ENCODE measurements at regions not wholly inside any gene's neighbourhood (a gene's known extent, or its start where the extent isn't known, plus 50 kb on each side); places are given as distances from the start of the nearest gene placed in this dataset.
"Not testable (repeated sequence)": the region's sequence is repeated elsewhere in the genome, so short reads cannot be mapped to it uniquely, and the experiment has no call there.

- ATAC-seq; DNase-seq; intact Hi-C loops (cut with DNase I, micrococcal nuclease): not testable (repeated sequence)
Observed at GRCh38 chr2:91587908-91588535, 2896.5 kb downstream of the RPIA start.

DNA sequence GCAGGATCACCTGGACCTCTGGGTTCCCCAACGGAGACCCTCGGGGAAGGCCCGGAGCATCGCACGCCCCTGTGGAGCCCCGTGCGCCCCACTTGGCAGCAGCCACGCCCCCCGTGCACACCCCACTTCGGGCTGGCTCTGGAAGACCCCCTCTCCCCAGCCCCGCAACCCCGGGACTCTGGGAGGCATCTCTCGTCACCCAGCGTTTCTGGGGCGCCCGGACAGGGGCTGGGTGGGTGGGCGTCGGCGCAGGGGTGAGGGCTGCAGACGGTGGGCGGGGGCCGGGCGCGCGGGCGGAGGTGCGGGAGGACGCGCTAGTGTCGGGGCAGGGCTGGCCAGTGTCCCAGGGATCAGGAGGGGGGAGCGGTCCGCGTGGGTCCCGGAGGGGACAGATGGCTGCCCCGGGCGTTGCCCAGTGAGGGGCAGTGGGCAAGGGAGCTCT lies 2897.3 kb downstream of the RPIA start:
- DNase-seq; intact Hi-C loops (cut with DNase I, micrococcal nuclease); ATAC-seq: not testable (repeated sequence)

- ATAC-seq; intact Hi-C loops (cut with DNase I, micrococcal nuclease); DNase-seq: not testable (repeated sequence)
Observed at GRCh38 chr2:91589454-91590328, 2898.2 kb downstream of the RPIA start.

- ATAC-seq; intact Hi-C loops (cut with DNase I, micrococcal nuclease); DNase-seq: not testable (repeated sequence)
Observed at GRCh38 chr2:91590381-91590780, 2898.9 kb downstream of the RPIA start.

GRCh38 chr2:91591066-91591465 lies 2899.6 kb downstream of the RPIA start:
- intact Hi-C loops (cut with DNase I, micrococcal nuclease); DNase-seq; ATAC-seq: not testable (repeated sequence)

DNA sequence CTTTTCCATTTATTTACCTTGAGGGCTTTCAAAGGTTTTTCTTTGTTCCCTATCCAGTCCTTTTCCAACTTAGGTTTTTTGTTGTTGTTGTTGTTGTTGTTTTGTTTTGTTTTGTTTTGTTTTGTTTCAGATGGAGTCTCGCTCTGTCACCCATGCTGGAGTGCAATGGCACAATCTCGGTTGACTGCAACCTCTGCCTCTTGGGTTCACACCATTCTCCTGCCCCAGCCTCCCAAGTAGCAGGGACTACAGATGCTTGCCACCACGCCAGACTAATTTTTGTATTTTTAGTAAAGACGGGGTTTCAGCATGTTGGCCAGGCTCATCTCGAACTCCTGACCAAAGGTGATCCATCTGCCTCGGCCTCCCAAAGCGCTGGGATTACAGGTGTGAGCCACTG lies 2906.0 kb downstream of the RPIA start:
- intact Hi-C loops (cut with DNase I, micrococcal nuclease), result not testable (repeated sequence)

DNA sequence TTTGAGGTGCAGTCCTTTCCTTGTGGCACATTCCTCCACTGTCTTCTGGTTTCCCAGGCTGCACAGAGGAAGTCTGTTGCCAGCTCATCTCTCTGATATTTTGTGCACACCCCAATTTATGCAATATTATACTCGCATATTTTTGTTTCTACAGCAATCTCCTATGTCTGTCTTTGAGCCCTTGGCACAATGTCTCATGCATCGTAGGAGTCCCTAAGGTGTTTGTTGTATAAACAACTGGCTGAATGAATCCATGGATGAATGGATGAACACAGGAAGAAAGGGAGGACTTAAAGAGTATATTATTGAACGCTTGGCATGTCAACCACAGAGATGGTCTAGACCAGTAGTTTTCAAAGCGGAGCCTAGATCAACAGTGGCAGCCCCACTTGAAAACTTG lies 2907.0 kb downstream of the RPIA start:
- DNase-seq; intact Hi-C loops (cut with DNase I, micrococcal nuclease); ATAC-seq: not testable (repeated sequence)

More for the DNA sequence above, 2906.0 kb downstream of the RPIA start:
- not testable (repeated sequence) for ATAC-seq, DNase-seq

DNA sequence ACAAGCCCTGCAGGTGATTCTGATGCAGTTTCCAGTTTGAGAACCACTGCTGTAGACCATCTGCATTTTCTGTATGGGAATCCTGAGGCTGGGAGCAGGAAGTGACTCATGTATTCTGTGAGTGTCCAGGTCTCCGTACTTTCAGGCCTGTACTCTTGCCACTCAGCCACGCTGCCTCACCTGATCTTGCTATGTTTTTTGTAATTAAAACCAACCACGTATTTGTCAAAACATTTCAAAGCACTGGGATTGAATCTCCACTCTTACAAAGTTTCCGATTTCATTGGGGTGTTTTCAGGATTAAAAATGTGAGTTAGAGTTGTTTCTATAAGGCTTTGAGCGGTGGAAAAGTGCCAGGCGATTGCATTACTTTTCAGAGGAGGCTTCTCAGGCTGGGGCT lies 2907.5 kb downstream of the RPIA start:
- intact Hi-C loops (cut with DNase I, micrococcal nuclease); DNase-seq; ATAC-seq: not testable (repeated sequence)

- intact Hi-C loops (cut with DNase I, micrococcal nuclease); DNase-seq; ATAC-seq: not testable (repeated sequence)
Observed at GRCh38 chr2:91602860-91603259, 2911.4 kb downstream of the RPIA start.

- ATAC-seq; DNase-seq; intact Hi-C loops (cut with DNase I, micrococcal nuclease): not testable (repeated sequence)
Observed at GRCh38 chr2:91603996-91604395, 2912.5 kb downstream of the RPIA start.

- intact Hi-C loops (cut with DNase I, micrococcal nuclease), result not testable (repeated sequence)
Observed at GRCh38 chr2:91604629-91605028, 2913.2 kb downstream of the RPIA start.

GRCh38 chr2:91623739-91624138 lies 2932.3 kb downstream of the RPIA start:
- DNase-seq; intact Hi-C loops (cut with DNase I, micrococcal nuclease); ATAC-seq: not testable (repeated sequence)

More at GRCh38 chr2:91604629-91605028, 2913.2 kb downstream of the RPIA start:
- ATAC-seq, DNase-seq: not testable (repeated sequence)

DNA sequence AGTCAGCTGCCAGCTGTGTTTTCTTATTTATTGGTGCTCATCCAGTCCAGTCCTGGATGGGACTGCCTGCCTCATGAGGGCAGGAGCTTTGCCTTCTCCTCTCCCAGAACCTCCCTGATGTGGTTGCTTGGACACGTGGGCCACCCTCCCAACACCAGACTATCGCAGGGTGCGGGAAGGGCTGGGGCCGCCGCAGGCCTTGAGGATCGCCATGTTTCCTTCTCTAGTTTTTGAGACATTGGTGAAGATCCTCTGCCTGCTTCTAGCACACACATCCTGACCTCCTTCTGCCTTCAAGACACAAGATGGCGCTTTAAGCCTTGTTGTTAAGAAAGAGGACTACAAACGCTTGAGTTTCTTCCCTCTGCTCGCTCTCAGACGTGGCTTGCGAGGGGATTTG lies 2937.0 kb downstream of the RPIA start:
- intact Hi-C loops (cut with DNase I, micrococcal nuclease); DNase-seq; ATAC-seq: not testable (repeated sequence)

DNA sequence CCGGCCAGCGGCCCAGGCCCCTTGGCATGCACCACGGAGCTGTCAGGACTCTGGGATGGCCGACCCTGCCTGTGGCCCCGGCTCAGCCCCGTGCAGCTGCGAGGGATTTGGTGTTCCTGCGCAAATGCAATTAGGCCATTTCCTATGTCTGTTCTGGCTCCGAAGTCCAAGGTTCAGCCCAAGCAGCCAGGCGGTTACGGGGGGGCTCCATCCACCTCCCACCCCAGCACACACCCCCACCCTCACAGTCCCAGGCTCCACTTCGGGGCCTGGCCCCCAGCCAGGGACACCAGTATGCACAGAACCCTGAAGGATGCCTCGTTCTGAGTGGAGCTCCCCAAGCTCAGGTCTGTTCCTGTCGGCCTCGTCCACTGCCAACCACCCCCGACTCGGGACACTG lies 2965.7 kb downstream of the RPIA start:
- ATAC-seq; intact Hi-C loops (cut with DNase I, micrococcal nuclease): not testable (repeated sequence)
- peak; percentile 59 to 61 for DNase-seq

DNA sequence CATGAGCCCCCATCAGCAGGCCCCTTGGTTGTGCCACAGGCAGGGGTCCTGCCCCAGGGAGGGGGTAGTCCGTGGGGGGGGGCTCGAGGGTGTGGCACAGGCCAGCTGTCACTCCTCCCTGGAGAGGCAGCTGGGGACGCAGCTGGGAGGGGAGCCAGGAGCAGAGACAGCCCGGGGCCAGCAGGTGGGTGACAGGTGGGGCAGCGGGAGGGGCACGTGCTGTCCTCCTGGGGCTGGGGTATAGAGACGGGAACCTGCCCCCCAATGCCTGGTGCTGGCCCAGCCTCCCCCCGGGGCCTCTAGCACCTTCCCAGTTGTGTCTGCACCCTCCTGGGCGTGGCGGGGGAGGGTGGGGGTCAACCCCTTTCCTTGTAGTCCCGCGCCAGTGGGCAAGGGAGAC lies 2966.9 kb downstream of the RPIA start:
- intact Hi-C loops (cut with DNase I, micrococcal nuclease); ATAC-seq: not testable (repeated sequence)
- peak; percentile 12 to 26 for DNase-seq

GRCh38 chr2:91659189-91659916 lies 2967.9 kb downstream of the RPIA start:
- DNase-seq, result peak in 1 of 2 donors; percentile 4
- ATAC-seq; intact Hi-C loops (cut with DNase I, micrococcal nuclease): not testable (repeated sequence)

GRCh38 chr2:91659917-91660275 lies 2968.4 kb downstream of the RPIA start:
- peak; percentile 33 to 55 for DNase-seq

DNA sequence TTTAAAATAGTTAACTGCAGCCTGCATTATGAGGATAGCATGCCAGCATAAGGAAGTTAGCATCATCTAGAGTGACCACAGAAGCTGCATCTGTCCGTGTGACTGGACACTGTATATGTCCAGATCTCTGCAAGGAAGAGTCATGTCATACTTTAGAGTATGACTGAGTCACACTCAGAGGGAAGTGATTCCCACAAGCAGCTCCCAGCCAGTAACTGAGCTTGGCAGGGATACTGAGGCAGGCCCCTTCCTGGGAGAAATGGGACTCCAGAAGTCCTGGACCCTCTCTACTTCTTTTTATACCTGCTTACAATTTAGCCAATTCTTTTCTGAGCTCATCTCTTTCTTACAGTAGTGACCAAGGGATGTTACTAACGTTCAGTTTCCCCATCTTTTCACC lies 2975.9 kb downstream of the RPIA start:
- ATAC-seq; DNase-seq; intact Hi-C loops (cut with DNase I, micrococcal nuclease): not testable (repeated sequence)

More at GRCh38 chr2:91659917-91660275, 2968.4 kb downstream of the RPIA start:
- ATAC-seq, result peak; percentile 100
- intact Hi-C loops (cut with DNase I, micrococcal nuclease), result not testable (repeated sequence)

- intact Hi-C loops (cut with DNase I, micrococcal nuclease); ATAC-seq; DNase-seq: not testable (repeated sequence)
Observed at GRCh38 chr2:91685541-91685940, 2994.1 kb downstream of the RPIA start.
